ENCODE measurements at regions not wholly inside any gene's neighbourhood (a gene's known extent, or its start where the extent isn't known, plus 50 kb on each side); places are given as distances from the start of the nearest gene placed in this dataset.

- TF ChIP-seq CTCF (conservative IDR thresholded peaks at IDR 0.05): no peak
- no peak for TF ChIP-seq ZFX (IDR thresholded peaks at IDR 0.05)
- no peak overlapping the region for H3K27ac ChIP-seq
Observed at GRCh38 chr5:21665524-21665923, 1187.6 kb downstream of the CDH12 start.

GRCh38 chr5:21663082-21663481 lies 1190.1 kb downstream of the CDH12 start:
- H3K27ac ChIP-seq: no peak overlapping the region

GRCh38 chr5:21661184-21661583 lies 1192.0 kb downstream of the CDH12 start:
- TF ChIP-seq CTCF (conservative IDR thresholded peaks at IDR 0.05) (no peak), ZFX (IDR thresholded peaks at IDR 0.05) (no peak)
- H3K27ac ChIP-seq: no peak overlapping the region

More at GRCh38 chr5:21663082-21663481, 1190.1 kb downstream of the CDH12 start:
- TF ChIP-seq CTCF (conservative IDR thresholded peaks at IDR 0.05) (peak; percentile 22), ZFX (IDR thresholded peaks at IDR 0.05) (no peak)

GRCh38 chr5:21654556-21654955 lies 1198.6 kb downstream of the CDH12 start:
- no peak for TF ChIP-seq CTCF (conservative IDR thresholded peaks at IDR 0.05)
- TF ChIP-seq ZFX (IDR thresholded peaks at IDR 0.05): no peak
- H3K27ac ChIP-seq: no peak overlapping the region

GRCh38 chr5:21649969-21650368 lies 1203.2 kb downstream of the CDH12 start:
- H3K27ac ChIP-seq: no peak overlapping the region
- no peak for TF ChIP-seq ZFX (IDR thresholded peaks at IDR 0.05)
- TF ChIP-seq CTCF (conservative IDR thresholded peaks at IDR 0.05): no peak

GRCh38 chr5:21646469-21646868 lies 1206.7 kb downstream of the CDH12 start:
- H3K27ac ChIP-seq: no peak overlapping the region
- TF ChIP-seq ZFX (IDR thresholded peaks at IDR 0.05): no peak
- TF ChIP-seq CTCF (conservative IDR thresholded peaks at IDR 0.05): no peak

- H3K27ac ChIP-seq: no peak overlapping the region
- TF ChIP-seq ZFX (IDR thresholded peaks at IDR 0.05) (no peak), CTCF (conservative IDR thresholded peaks at IDR 0.05) (no peak)
Observed at GRCh38 chr5:21644032-21644431, 1209.1 kb downstream of the CDH12 start.
